HL-60 (cell line): ENCODE measurements at regions not wholly inside any gene's neighbourhood (a gene's known extent, or its start where the extent isn't known, plus 50 kb on each side); places are given as distances from the start of the nearest gene placed in this dataset.

Experiments used
- GABPA ChIP-seq: IDR thresholded peaks from 2 replicates; pipeline ENCODE4 v1.6.1; 2012; ENCODE audit warnings: low read depth
- POLR2AphosphoS5 ChIP-seq: IDR thresholded peaks from 2 replicates; pipeline ENCODE4 v1.6.1; 2012; ENCODE audit warnings: low read depth
- SPI1 ChIP-seq: IDR thresholded peaks from 2 replicates; pipeline ENCODE4 v1.6.1; 2012; ENCODE audit warnings: low read depth, mild to moderate bottlenecking, borderline replicate concordance
- TF ChIP-seq, protein P1 (sequence below): IDR thresholded peaks from one replicate; pipeline ENCODE4 v1.5.1; 2011; ENCODE audit warnings: low read length, control low read depth, inconsistent platforms; ENCODE audit not compliant: insufficient read depth

DNA sequence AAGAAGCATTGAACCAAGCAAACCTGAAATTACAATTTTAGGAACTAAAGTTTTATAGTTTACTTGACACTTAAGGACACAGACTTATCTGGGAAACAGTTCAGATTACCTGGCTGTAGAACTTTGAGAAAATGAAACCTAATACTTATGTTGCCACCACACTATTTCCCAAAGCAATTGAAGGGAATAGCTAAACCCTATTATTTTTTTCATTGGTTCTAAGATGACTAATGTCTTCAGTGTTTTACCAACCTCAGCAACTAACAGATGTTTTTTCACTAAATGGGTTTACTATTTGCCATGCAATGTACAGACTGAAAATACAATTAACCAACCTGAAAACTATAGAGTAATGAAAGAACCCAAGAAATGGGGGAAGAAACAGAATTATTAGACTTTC lies 689.6 kb downstream of the SORCS1 start:
- TF ChIP-seq, protein P1, sequence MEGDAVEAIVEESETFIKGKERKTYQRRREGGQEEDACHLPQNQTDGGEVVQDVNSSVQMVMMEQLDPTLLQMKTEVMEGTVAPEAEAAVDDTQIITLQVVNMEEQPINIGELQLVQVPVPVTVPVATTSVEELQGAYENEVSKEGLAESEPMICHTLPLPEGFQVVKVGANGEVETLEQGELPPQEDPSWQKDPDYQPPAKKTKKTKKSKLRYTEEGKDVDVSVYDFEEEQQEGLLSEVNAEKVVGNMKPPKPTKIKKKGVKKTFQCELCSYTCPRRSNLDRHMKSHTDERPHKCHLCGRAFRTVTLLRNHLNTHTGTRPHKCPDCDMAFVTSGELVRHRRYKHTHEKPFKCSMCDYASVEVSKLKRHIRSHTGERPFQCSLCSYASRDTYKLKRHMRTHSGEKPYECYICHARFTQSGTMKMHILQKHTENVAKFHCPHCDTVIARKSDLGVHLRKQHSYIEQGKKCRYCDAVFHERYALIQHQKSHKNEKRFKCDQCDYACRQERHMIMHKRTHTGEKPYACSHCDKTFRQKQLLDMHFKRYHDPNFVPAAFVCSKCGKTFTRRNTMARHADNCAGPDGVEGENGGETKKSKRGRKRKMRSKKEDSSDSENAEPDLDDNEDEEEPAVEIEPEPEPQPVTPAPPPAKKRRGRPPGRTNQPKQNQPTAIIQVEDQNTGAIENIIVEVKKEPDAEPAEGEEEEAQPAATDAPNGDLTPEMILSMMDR: no peak
- TF ChIP-seq POLR2AphosphoS5: no peak
- no peak for TF ChIP-seq SPI1
- no peak for TF ChIP-seq GABPA
